Heart left ventricle (tissue), 13 donors: ENCODE measurements at regions not wholly inside any gene's neighbourhood (a gene's known extent, or its start where the extent isn't known, plus 50 kb on each side); places are given as distances from the start of the nearest gene placed in this dataset.

Source experiments
- CTCF ChIP-seq, 12 donors: fragments of 200-600 bp; sonication (generic) in 4 of 12; IDR thresholded peaks; one replicate each; pipeline versions ENCODE4 v1.5.0 to v1.8.0; 2018 to 2022; ENCODE audit warnings: antibody characterized with exemption in 12 of 12, mild to moderate bottlenecking in 5 of 12
- POLR2A ChIP-seq, 2 donors: fragments of 450-650 bp; IDR thresholded peaks; one replicate each; pipeline ENCODE4 v1.6.1; 2017; ENCODE audit warnings: antibody characterized with exemption in 2 of 2, mild to moderate bottlenecking in 2 of 2, moderate library complexity in 2 of 2
- donor health status: ischemic (EF 13 %, LVEDD 7.1; RV severe dilation, severe dysfunction).
- donor health status: DM: no; HTN: yes; CAD: no.
- donor health status: DM: no; HTN: no; CAD: no.
- donor health status: ischemic (EF 25% LVEDD 6.9; RV normal size, moderate dysfunction).
- donor health status: ischemic (EF 25% LVEDD 5.7; RV mildly dilated, moderate dysfunction).
- donor health status: ischemic (EF 35%, LVEDD 5.7; RV mildly dilated, moderate dysfunction).
- donor health status: nonischemic (EF 11% LVEDD 7.7; RV severe dilation, severe dysfunction).
- donor health status: DM: yes; HTN: yes; CAD: no.
- donor health status: PGD.
- donor health status: ischemic (EF 29% LVEDD 5.4; RV normal size, mild dysfunction).
- donor health status: nonischemic (EF 23%, LVEDD 6.1; RV moderate dilation, normal function).

DNA sequence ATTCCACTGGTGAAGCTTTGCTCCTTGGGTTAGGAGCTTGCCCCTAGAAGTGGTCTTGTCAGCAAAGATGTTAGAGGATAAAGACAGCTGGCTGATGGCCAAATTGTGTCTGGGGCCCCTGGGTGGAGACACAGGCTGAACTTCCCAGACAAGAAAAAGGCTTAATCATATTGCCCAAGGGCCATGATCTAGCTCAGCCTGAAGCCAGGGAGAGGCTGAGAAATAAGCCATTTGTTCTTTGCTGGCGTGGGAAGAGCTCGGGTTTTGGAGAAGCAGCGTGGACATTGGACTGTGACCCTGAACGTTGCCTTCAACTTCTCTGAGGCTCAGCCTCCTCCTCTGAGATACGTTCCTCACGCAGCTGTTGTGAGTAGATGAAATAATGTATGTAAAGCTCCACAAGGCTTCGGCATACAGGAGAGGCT lies 153.0 kb downstream of the ZFP36L2 start:
- no peak for TF ChIP-seq CTCF (IDR thresholded peaks at IDR 0.05)
- no peak for TF ChIP-seq POLR2A (IDR thresholded peaks at IDR 0.05)
